CD4-positive, alpha-beta T cell treated with Interleukin-6 at 100 ng/mL for 8 hours (primary cell): ENCODE measurements at regions not wholly inside any gene's neighbourhood (a gene's known extent, or its start where the extent isn't known, plus 50 kb on each side); places are given as distances from the start of the nearest gene placed in this dataset.
"Not testable (repeated sequence)": the region's sequence is repeated elsewhere in the genome, so short reads cannot be mapped to it uniquely, and the experiment has no call there.

ENCODE experiments used
- DNase-seq: peaks from one replicate; pipeline ENCODE4 v3.0.0-alpha.2; 2020; ENCODE audit warnings: mixed read lengths, low spot score

DNA sequence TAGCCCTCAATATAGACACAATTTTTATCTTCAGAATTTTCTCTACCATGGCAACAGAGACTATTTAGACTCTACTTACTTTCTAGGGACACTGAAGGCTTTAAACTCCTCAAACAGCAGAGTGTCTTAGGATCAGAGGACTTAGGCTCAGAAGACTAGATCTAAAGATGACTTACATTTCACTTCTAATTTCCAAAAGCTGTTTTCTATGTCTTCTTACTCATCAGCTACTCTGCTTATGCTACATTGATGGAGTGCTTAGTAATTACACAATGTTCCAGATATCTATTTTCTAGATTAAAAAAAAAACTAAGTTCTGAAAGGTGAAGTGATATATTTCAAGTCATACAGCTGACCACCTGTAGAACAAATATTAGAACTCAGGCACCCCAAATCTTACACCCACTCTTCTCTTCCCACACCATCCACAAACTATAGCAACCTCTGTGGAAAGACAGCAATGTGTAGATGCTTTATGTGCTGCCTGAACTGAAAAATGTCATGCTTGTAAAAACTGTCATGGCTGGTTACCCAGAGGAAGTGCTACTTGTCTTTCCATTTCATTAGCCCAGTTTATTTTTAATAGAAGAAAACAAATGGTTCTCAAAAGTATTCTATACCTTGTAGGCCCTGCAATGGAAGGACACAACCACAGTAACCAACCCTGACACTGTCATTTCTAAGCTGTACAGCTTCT is 831.0 kb upstream of the ACVR2A start:
- no peak for DNase-seq

DNA sequence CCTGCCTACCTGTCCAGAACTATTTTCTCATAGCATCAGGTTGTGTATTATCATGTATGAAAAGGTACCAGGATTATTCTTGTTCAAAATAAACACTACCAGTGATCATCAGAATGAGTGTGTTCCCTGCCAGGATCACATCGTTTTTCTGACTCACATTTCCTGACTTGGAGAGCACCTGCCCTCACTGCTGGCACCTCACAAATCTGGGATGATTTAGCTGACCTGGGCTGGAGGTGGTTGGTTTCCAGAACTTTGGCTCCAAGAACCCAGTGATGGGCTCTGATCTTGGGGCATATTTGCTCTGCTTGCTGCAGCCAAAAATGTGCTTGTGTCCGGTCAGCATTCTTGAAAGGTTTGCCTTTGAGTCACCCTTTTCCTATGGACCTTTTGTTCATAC is 836.3 kb upstream of the ACVR2A start:
- no peak for DNase-seq

DNA sequence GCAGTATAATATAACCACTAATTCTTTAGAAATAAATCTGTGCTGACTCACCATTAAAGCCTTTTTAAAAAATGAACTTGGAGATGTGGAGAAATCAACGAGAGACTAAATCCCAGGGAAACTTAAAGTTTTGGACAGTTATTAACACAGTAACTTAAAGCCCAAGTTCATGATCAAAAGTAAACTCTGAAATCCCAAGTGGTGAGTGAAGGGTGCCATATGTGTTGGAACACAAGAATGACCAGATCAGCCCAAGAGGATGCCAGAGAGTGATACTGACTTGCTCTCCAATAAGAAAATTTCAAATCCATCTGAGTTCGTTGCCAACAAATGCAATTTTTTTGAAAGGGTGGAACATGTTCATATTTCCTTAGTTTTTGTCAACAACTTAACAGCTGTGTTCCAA is 838.1 kb upstream of the ACVR2A start:
- DNase-seq, result no peak

DNA sequence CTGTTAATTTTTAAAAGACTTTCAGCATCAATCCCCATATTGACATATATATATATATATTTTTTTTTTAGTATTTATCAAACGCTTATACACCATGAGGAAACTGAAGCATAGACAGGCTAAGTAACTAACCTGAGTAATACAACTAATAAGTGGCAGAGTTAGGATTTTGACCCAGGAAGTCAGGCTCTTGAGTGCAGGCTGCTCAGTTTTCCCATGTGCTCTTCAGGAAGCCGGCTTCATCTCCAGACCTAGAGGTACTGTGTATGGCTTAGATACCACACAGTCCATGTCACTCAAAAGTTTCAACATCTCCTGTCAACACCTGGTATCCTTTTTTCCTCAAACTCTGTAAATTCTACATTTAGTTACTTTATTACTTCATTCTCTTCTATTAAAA is 841.7 kb upstream of the ACVR2A start:
- DNase-seq, result no peak

DNA sequence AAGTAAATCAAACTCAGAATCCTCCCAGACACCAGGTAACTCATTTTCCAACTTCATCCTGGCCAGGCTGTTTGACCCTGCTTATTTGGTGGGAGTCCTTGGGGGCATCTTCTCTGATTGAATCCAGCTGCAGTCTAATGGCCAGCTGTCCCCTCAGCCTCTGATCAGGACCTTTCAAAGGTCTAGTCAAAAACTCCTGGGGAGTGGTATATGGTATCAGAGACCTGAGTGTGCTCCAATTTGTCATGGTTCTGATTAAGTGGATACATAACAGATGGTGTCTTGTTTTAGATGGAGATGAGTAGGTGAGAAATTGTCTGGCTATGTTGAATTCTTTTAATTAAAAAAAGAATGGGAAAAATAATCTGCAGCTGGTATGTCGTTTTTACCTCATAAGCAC is 842.6 kb upstream of the ACVR2A start:
- no peak for DNase-seq

DNA sequence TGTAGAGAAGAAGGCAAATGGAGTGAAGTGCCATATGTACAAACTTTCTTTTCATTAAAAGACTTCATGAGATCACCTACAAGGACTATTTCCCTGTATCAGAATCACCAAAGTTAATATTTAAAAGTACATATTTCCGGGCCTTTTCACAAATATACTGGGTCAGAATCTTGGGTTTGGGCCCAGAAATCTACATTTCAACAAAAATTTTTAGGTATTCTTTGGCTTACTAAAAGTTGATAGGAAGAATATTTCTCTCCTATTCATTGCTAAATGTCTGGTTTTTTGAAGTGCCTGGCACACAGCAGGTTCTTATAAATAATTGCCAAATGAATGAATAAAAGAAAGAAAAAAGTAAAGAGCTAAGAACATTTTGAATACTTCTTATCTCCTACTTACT is 843.8 kb upstream of the ACVR2A start:
- no peak for DNase-seq

DNA sequence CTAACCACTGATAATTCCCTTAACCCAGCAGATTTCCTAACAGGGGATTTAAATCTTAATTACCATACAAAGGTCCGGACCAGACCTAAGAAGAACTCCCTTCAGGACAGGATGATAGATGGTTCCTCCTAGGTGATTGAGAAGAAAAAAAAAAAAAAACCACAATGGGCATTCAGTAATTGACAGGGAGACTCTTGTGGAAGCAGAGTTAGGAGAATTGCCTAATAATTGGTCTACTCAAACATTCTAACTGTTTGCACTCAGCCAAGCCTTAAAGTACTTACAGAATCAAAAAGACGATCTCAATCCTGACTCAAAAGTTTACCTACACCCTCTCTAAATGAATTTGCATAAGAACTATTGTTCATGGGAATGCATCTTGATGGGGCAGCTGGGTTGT is 844.7 kb upstream of the ACVR2A start:
- DNase-seq, result not testable (repeated sequence)

DNA sequence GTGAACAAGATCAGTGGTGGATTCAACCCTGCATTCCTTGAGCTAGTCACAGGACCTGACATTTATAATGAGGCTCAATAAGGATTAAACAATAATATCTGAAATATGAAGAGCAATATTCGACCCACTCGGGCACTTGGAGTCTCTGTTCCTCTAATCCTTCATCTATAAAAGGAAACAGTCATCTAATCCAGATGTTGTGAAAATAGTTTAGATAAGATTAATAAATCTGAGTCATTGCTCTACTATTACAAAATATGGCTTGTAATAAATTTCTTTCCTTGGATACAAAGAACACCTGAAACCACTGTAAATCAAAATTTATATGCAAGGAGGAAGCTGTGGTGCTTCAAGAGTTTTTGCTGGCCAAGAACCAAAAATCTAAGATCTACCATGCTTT is 846.9 kb upstream of the ACVR2A start:
- no peak for DNase-seq

DNA sequence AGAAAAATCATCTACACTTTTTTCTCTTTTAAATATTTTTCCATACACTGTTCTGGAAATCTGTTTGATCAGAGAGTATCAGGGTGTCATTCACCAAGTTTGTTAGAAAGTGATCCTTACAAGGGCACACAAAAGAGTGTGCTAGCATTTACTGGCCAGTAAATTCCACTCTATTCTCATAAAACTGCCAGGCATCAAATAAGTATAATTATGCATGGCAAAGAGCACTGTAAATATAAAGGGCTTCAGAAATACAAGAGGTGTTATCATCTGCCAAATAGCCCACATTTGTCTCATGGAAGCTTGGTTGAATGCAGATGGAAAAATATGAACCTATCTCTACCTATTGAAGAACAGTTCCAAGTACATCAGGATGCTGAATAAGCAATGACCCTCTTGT is 847.3 kb upstream of the ACVR2A start:
- DNase-seq, result no peak

DNA sequence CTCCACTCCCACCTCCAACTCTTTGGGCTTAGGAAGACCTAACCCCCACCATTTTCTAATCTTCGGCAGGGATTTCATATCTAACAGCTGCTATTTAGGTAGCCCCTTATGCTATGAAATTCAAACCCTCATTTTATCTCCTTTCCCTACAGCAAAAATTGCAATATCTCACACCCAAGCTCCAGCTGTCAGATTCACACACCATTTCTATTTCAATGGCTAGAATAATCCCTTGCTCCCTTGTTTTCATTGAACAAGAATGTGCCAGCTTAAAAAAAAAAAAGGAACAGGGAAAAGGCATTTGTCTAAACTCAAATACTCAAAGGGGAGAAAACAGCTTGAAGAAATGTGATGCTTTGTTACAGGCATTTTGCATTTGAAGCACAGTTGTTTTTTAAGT is 850.6 kb upstream of the ACVR2A start:
- DNase-seq, result no peak

DNA sequence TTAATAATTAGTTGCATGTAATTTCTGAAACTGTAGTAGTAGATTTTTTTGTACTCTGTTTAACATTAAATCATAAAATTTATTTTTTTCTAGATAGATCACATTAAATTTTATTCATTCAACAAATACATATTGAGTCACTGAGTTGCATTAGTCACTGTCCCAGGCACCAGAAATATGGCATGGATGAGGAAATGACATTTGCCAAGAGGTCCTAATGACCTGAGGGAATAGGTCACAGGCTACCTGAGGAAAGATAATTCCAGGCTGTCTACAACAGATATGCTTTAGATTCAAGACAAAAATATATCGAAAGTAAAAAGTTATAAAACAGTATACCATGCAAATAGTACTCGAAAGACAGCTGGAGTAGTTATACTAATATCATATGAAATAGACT is 852.4 kb upstream of the ACVR2A start:
- DNase-seq, result no peak

DNA sequence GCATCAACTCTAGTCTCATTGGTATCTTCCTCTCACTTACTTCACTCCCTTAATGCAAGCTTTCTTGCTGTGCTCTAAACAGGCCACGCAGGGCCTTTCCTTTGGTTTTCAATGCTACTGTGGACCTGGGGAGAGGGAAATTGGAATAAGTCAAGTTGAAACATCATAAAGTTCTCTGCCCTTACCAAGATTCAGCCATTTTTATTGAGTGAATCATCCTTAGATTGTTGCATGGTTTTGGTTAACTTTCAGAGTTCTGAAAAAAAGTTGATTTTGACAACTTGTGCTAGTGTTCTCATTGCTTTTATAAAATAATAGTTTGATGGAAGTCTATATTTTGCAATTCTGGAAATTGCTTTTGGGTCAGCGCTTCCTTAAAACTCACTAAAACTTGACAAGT is 852.8 kb upstream of the ACVR2A start:
- no peak for DNase-seq

DNA sequence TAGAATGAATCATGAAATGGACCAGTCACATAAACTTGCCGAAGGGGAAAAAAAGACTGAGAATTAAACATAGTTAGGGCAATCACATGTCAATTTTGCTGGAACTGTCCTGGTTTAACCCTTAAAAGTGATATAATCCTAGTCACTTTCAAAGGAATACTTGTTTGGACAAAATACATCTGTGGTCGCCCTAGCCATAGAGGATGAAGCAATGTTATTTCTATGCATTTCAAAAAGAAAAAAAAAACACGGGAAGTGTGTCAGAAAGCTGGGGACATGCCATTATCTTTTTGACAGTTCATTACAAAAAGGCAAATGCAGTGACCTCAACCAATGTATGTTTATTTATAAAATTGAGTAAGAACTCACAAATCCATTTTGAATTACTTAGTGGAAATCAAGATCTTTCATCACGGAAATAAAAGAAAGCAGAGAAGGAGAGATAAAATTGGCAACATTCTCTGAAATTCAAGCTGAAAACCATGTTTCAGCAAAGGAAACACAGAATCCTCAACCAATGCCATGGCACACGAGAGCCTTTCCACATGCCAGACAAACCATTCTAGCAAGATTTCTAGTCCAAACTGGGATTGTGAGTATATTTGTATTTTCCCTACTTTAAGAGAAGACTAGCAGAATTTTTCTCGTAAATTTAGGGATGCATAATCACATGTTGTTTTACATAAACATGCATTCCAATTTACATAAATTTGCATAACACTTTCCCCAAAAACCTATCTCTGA is 854.3 kb upstream of the ACVR2A start:
- DNase-seq, result no peak

DNA sequence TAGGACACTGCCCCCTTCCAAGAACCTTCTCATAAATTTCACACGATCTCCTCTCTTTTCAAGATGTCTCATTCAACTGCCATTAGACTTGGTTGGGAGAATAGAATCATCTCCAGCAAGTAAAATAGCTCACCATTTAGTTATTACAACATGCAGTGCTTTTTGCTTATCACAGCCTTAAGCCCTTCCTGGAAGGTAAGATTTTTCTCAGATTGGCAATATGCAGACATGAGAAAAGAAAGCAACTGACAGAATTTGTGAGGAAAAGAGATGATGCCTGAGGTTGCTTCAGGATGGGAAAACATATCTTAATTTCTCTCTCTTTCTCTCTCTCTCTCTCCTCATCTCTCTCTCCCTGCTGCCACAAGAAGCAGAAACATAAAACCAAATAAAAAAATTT is 855.1 kb upstream of the ACVR2A start:
- no peak for DNase-seq

DNA sequence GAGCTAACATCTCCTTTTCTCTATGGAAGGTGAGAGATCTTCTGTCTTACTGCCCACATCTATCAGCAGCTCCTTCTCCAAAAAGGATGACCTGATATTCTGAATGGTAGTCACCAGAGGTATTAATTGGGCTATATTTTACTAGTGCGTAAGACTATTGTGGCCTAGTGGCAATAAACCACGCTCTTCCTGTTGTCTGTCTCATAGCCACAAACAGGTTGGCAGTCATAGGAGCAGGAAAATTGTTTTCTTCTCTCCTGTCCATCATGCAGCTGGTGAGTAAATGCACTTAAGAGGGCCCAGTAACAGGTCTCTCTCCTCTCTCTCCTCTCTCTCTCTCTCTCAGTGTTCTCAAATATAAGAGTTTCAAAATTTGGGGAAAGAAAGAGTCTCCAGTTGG is 856.8 kb upstream of the ACVR2A start:
- no peak for DNase-seq

DNA sequence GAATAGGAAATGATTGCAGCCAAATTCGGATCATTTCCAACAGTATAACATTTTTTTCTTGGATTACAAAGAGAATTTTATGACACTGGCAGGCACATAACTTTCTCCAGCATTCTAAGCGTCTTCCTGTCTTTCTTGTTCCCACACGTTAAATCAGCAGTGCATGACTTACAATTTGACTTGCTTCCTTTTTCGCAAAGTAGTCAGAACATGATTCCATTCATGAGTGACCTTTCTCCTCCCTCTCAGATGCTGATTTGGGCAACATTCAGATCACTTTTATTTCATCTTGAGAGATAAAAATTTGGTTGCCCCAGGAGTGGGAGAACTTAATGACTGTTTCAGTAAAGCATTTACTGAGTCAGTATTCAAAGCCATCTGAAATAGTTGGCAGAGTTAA is 858.7 kb upstream of the ACVR2A start:
- DNase-seq, result no peak

DNA sequence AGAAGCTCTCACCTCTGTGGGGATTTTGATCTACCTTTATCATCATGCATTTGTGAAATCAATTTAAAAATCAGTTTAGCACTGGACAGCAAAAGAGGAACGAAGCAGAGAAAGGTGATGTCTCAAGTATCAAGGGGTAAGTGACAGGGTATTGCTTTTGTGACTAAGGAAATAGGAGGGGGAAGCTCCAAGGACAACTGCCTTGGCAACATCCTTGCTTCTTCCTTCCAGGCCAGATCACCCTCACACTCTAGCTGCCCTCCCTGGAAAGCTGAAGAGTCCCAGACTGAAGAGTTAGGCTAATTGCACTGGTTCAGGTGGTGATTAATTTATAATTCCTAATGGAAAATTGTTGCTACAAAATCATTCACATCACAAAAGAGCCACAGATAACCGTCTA is 859.1 kb upstream of the ACVR2A start:
- DNase-seq, result no peak

DNA sequence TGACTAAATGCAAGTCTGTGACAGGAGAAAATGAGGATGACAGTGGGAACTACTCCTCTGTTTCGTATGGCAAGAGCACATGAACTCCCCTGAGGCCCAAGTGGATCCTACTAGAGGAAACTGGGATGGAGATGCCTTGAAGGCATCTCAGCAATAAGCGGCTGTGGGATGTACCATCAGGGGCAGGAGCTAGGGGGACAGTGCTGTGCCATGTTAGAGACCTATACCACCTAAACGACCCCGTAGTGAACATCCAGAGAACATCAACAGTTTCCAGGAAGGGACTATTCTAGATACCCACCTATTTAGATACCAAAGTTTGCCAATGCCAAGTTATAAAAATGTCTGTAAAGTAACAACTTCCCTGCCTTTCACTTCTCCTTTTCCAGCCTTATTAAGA is 860.8 kb upstream of the ACVR2A start:
- no peak for DNase-seq

DNA sequence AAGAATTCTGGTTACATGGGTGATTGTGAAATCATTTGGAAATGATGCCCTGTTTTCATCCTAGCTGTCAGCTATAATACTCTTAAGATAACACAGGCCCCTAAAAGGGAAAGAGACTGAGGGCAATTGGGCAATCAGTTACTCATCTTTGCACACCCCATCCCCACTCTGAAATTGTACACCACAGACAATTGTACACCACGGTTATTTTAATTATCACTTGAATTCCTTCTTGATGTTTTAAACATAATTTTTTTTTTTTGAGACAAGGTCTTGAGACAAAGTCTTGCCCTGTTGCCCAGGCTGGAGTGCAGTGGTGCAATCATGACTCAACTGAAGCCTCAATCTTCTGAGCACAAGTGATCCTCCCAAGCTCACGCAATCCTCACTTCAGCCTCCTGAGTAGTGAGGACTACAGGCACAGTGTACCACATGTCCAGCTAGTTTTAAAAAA is 862.4 kb upstream of the ACVR2A start:
- no peak for DNase-seq

DNA sequence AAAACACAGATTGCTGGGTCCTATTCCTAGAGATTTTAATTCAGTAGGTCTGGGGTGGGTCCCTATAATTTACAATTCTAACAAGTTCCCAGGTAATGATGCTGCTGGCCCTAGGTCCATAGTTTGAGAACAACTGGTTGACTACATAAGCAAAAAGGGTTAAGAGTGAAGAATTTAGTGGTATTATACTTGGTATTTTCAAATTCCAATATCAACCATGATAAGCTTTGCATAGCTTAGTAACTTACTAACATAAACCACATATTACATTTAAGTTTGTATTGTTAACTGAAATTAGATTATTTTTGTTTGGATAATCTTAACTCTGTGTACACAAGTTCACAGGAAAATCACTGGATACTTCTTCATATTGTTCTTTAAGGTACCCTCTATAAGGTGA is 862.9 kb upstream of the ACVR2A start:
- no peak for DNase-seq

DNA sequence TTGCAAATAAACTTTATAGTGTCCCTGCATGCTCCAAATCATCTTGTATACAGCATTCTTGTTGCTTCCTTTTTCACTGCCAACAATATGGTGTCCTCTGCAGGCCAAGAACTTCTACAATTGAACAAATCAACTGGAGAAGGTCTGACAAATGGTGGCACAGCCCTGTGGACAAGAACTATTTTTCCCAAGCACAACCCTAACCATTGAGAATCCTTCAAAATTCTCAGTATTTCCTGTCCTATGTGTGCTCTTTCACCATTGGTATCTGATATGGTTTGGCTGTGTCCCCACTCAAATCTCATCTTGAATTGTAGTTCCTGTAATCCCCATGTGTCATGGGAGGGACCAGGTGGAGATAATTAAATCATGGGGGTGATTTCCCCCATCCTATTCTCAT is 865.1 kb upstream of the ACVR2A start:
- DNase-seq, result no peak

DNA sequence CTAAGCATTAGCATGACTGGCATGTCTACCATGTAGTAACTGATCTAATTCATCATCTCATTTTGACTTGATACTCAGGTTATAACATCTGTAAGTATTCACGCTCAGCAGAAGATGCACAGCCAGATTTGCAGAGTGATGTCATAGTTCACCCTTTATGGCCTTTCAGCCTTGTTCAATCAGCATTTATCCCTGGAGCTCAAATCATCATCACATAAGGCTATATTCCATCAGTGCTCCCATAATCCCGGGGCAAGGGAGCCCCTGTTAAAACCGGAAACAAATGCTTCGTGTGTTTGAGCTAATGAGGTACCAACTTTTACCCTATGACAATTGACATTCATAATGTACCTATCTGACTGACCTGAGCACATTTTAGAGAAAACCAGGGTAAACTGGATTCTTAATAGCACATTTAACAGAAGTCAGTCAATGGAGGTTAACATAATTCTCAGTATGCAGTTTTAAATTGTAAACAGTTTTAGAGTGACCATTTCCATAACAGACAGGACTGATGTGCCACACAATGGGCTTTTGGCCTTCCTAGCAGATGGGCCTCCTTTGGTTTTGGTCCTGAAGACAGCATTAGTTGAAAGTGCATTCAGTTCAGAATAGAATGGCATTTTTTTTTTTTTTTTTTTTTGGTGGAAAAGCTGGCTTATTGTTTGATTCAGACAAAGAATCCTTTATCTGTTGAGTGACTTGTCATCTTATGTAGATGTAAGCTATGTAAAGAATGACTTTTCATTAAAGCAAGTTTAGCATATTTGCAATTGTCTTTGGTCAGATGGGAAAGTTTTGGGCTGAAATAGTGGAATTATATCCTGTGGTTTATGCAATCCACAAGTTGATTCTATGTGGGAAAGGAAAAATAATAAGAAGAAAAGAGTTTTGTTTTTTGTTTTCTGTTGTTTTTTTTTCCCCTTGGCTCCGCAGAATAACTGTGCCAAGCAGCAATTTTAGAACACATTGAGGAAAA is 866.0 kb upstream of the ACVR2A start:
- no peak for DNase-seq

DNA sequence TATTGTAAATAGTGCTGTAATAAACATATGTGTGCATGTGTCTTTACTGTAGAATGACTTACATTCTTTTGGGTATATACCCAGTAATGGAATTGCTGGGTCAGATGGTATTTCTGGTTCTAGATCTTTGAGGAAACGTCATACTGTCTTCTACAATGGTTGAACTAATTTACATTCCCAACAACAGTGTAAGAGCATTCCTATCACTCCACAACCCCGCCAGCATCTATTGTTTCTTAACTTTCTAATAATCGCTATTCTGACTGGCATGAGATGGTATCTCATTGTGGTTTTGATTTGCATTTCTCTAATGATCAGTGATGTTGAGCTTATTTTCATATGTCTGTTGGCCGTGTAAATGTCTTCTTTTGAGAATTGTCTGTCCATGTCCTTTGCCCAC is 873.8 kb upstream of the ACVR2A start:
- not testable (repeated sequence) for DNase-seq
